ENCODE measurements at regions not wholly inside any gene's neighbourhood (a gene's known extent, or its start where the extent isn't known, plus 50 kb on each side); places are given as distances from the start of the nearest gene placed in this dataset.

GRCh38 chr20:29687438-29687837 is 1570.0 kb upstream of the DEFB115 start:
- H3K4me3 ChIP-seq (ENCODE audit: low read length), result no peak overlapping the region
- no peak for DNase-seq (ENCODE audit: low read depth)
- TF ChIP-seq CTCF (conservative IDR thresholded peaks at IDR 0.05; ENCODE audit: low read length), result no peak

GRCh38 chr20:29689411-29690225 is 1567.8 kb upstream of the DEFB115 start:
- DNase-seq (ENCODE audit: low read depth), result peak; percentile 18
- no peak for TF ChIP-seq CTCF (conservative IDR thresholded peaks at IDR 0.05; ENCODE audit: low read length)

GRCh38 chr20:29690274-29690673 is 1567.2 kb upstream of the DEFB115 start:
- H3K4me3 ChIP-seq (ENCODE audit: low read length), result no peak overlapping the region
- DNase-seq (ENCODE audit: low read depth), result no peak
- TF ChIP-seq CTCF (conservative IDR thresholded peaks at IDR 0.05; ENCODE audit: low read length), result no peak

More at GRCh38 chr20:29689411-29690225, 1567.8 kb upstream of the DEFB115 start:
- H3K4me3 ChIP-seq (ENCODE audit: low read length), result 0 out of 2 replicates have a peak overlapping the region, but pooled peaks have one; percentile 17

- DNase-seq (ENCODE audit: low read depth), result no peak
- TF ChIP-seq CTCF (conservative IDR thresholded peaks at IDR 0.05; ENCODE audit: low read length), result no peak
- no peak overlapping the region for H3K4me3 ChIP-seq (ENCODE audit: low read length)
Measured at GRCh38 chr20:29740601-29740950, 1516.9 kb upstream of the DEFB115 start.

DNA sequence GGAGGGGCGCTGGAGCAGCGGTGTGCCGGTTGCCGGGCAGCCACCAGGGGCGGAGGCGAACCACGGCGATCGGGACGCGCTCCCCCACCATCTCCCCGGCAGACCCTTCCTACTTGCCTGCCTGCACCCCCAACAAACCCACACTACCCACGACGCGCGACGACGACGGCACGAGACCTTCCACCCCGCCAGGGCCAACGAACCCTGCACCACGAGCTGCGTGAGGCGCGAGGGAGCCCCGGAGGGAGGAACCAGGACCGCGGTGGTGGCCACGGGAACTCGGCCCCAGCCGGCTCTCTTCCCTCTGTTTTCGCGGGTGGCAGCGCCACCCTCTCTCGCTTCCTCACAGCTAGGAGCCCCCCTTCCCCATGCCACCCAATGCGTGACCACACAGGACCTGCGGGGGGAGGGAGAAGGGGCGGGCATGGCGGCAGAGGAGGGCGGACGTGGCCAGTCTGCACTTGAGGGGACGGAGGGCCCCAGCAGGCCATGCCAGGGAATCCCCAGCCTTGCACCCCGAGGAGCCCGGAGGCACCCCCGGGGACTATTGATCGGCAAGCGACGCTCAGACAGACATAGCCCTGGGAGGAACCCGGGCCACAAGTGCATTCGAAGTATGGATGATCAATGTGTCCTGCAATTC is 1516.4 kb upstream of the DEFB115 start:
- DNase-seq (ENCODE audit: low read depth), result no peak
- TF ChIP-seq CTCF (conservative IDR thresholded peaks at IDR 0.05; ENCODE audit: low read length), result no peak
- no peak overlapping the region for H3K4me3 ChIP-seq (ENCODE audit: low read length)

GRCh38 chr20:29741594-29741893 is 1515.9 kb upstream of the DEFB115 start:
- no peak overlapping the region for H3K4me3 ChIP-seq (ENCODE audit: low read length)
- no peak for TF ChIP-seq CTCF (conservative IDR thresholded peaks at IDR 0.05; ENCODE audit: low read length)
- no peak for DNase-seq (ENCODE audit: low read depth)
